Activated T-helper 2 cell treated with anti-CD3 and anti-CD28 coated beads, Interferon-gamma antibody, Interleukin-2, Interleukin-4, amounts not matched to agents 10 μg/mL and 5 μg/mL and 100 μg/mL, durations not matched to agents 14 hours and 24 hours and 36 hours (primary cell): ENCODE measurements at regions not wholly inside any gene's neighbourhood (a gene's known extent, or its start where the extent isn't known, plus 50 kb on each side); places are given as distances from the start of the nearest gene placed in this dataset.
A peak's percentile ranks its signal among the peaks of the same experiment; 100 is the strongest.

Experiments used
- DNase-seq: peaks from one replicate; pipeline ENCODE4 v3.0.0; 2021; ENCODE audit warnings: low spot score
- H3K27ac Mint-ChIP-seq: one replicate; pipeline ENCODE4 v1.8.0; 2021; ENCODE audit warnings: mixed read lengths
- H3K27me3 Mint-ChIP-seq: one replicate; pipeline ENCODE4 v1.8.0; 2021; ENCODE audit warnings: low read depth, mixed read lengths
- H3K36me3 Mint-ChIP-seq: one replicate; pipeline ENCODE4 v1.8.0; 2021; ENCODE audit warnings: low read depth, mixed read lengths
- H3K4me1 Mint-ChIP-seq: one replicate; pipeline ENCODE4 v1.8.0; 2021; ENCODE audit warnings: low read depth, mixed read lengths
- H3K4me3 Mint-ChIP-seq: one replicate; pipeline ENCODE4 v1.8.0; 2021; ENCODE audit warnings: low read depth, mild to moderate bottlenecking, moderate library complexity, mixed read lengths
- H3K9me3 Mint-ChIP-seq: one replicate; pipeline ENCODE4 v1.8.0; 2021; ENCODE audit warnings: mixed read lengths
- intact Hi-C: fragments of 100-400 bp; cut with micrococcal nuclease; formaldehyde crosslinking; loops from one replicate; pipeline ENCODE4 v1.15.1; 2023

GRCh38 chr1:96926176-96926575, 204.6 kb downstream of the PTBP2 start:
- intact Hi-C loops, result no loop called here
- DNase-seq, result no peak
- no peak overlapping the region for H3K4me3 Mint-ChIP-seq
- H3K27ac Mint-ChIP-seq, result no peak overlapping the region
- H3K9me3 Mint-ChIP-seq, result peaks cover 16% of the 10 kb centered on the region
- H3K4me1 Mint-ChIP-seq, result no peaks in the 10 kb centered on the region
- H3K27me3 Mint-ChIP-seq, result no peaks in the 10 kb centered on the region
- no peaks in the 10 kb centered on the region for H3K36me3 Mint-ChIP-seq

GRCh38 chr1:96927125-96927524, 205.5 kb downstream of the PTBP2 start:
- no peak overlapping the region for H3K4me3 Mint-ChIP-seq
- no peak for DNase-seq
- peaks cover 16% of the 10 kb centered on the region for H3K9me3 Mint-ChIP-seq
- H3K36me3 Mint-ChIP-seq, result no peaks in the 10 kb centered on the region
- no peaks in the 10 kb centered on the region for H3K27me3 Mint-ChIP-seq
- intact Hi-C loops, result no loop called here
- H3K4me1 Mint-ChIP-seq, result no peaks in the 10 kb centered on the region
- H3K27ac Mint-ChIP-seq, result no peak overlapping the region

GRCh38 chr1:96931136-96931535, 209.6 kb downstream of the PTBP2 start:
- H3K4me3 Mint-ChIP-seq, result no peak overlapping the region
- no peak for DNase-seq
- H3K36me3 Mint-ChIP-seq, result no peaks in the 10 kb centered on the region
- H3K9me3 Mint-ChIP-seq, result no peaks in the 10 kb centered on the region
- intact Hi-C loops, result no loop called here
- no peaks in the 10 kb centered on the region for H3K4me1 Mint-ChIP-seq
- H3K27me3 Mint-ChIP-seq, result no peaks in the 10 kb centered on the region
- H3K27ac Mint-ChIP-seq, result no peak overlapping the region

- Mint-ChIP-seq H3K27ac (no peak overlapping the region), H3K27me3 (no peaks in the 10 kb centered on the region)
- intact Hi-C loops, result no loop called here
Observed at GRCh38 chr1:96934282-96934681, 212.7 kb downstream of the PTBP2 start.

GRCh38 chr1:96944432-96945092, 223.0 kb downstream of the PTBP2 start:
- Mint-ChIP-seq H3K27me3 (no peaks in the 10 kb centered on the region), H3K4me3 (no peak overlapping the region), H3K4me1 (no peaks in the 10 kb centered on the region), H3K27ac (no peak overlapping the region), H3K9me3 (no peaks in the 10 kb centered on the region), H3K36me3 (no peaks in the 10 kb centered on the region)
- DNase-seq, result no peak
- intact Hi-C loops, result no loop called here

More at GRCh38 chr1:96934282-96934681, 212.7 kb downstream of the PTBP2 start:
- no peak overlapping the region for H3K4me3 Mint-ChIP-seq
- DNase-seq, result no peak
- H3K4me1 Mint-ChIP-seq, result no peaks in the 10 kb centered on the region
- H3K9me3 Mint-ChIP-seq, result no peaks in the 10 kb centered on the region
- no peaks in the 10 kb centered on the region for H3K36me3 Mint-ChIP-seq

- Mint-ChIP-seq H3K36me3 (no peaks in the 10 kb centered on the region), H3K4me1 (no peaks in the 10 kb centered on the region), H3K27me3 (no peaks in the 10 kb centered on the region), H3K27ac (no peak overlapping the region), H3K4me3 (no peak overlapping the region), H3K9me3 (no peaks in the 10 kb centered on the region)
- intact Hi-C loops, result no loop called here
- DNase-seq, result no peak
Observed at GRCh38 chr1:96945509-96946084, 224.0 kb downstream of the PTBP2 start.

GRCh38 chr1:96955307-96956012, 233.9 kb downstream of the PTBP2 start:
- Mint-ChIP-seq H3K36me3 (no peaks in the 10 kb centered on the region), H3K27ac (no peak overlapping the region), H3K4me1 (no peaks in the 10 kb centered on the region), H3K9me3 (no peaks in the 10 kb centered on the region), H3K4me3 (no peak overlapping the region), H3K27me3 (no peaks in the 10 kb centered on the region)
- intact Hi-C loops, result no loop called here
- DNase-seq, result no peak

GRCh38 chr1:96962216-96962615, 240.6 kb downstream of the PTBP2 start:
- DNase-seq, result no peak
- no peak overlapping the region for H3K4me3 Mint-ChIP-seq
- no peaks in the 10 kb centered on the region for H3K4me1 Mint-ChIP-seq
- intact Hi-C loops, result no loop called here
- no peaks in the 10 kb centered on the region for H3K9me3 Mint-ChIP-seq
- H3K27me3 Mint-ChIP-seq, result peaks cover 1% of the 10 kb centered on the region
- H3K36me3 Mint-ChIP-seq, result no peaks in the 10 kb centered on the region
- no peak overlapping the region for H3K27ac Mint-ChIP-seq

GRCh38 chr1:96962751-96963211, 241.2 kb downstream of the PTBP2 start:
- Mint-ChIP-seq H3K27me3 (peaks cover 3% of the 10 kb centered on the region), H3K9me3 (no peaks in the 10 kb centered on the region), H3K36me3 (no peaks in the 10 kb centered on the region), H3K4me3 (no peak overlapping the region), H3K27ac (no peak overlapping the region), H3K4me1 (no peaks in the 10 kb centered on the region)
- no peak for DNase-seq
- intact Hi-C loops, result no loop called here

- DNase-seq, result no peak
- Mint-ChIP-seq H3K27me3 (peaks cover 3% of the 10 kb centered on the region), H3K4me3 (no peak overlapping the region), H3K4me1 (no peaks in the 10 kb centered on the region), H3K27ac (no peak overlapping the region), H3K9me3 (no peaks in the 10 kb centered on the region), H3K36me3 (no peaks in the 10 kb centered on the region)
- intact Hi-C loops, result no loop called here
Observed at GRCh38 chr1:96964761-96965160, 243.2 kb downstream of the PTBP2 start.

- intact Hi-C loops, result loop anchor here (1.0 to 2.0 kb wide), 2 partner anchors 854 to 1085 kb away; no protein-coding TSS in a partner anchor
- no peaks in the 10 kb centered on the region for H3K4me1 Mint-ChIP-seq
- no peaks in the 10 kb centered on the region for H3K36me3 Mint-ChIP-seq
- H3K27me3 Mint-ChIP-seq, result peaks cover 4% of the 10 kb centered on the region
- H3K4me3 Mint-ChIP-seq, result no peak overlapping the region
- DNase-seq, result peak; percentile 52
- no peaks in the 10 kb centered on the region for H3K9me3 Mint-ChIP-seq
- no peak overlapping the region for H3K27ac Mint-ChIP-seq
Observed at GRCh38 chr1:96966536-96967138, 245.1 kb downstream of the PTBP2 start.

GRCh38 chr1:96967311-96967710, 245.7 kb downstream of the PTBP2 start:
- peaks cover 4% of the 10 kb centered on the region for H3K27me3 Mint-ChIP-seq
- intact Hi-C loops, result loop anchor here (2.0 kb wide), 1 partner anchor 853 kb away; no protein-coding TSS in a partner anchor

GRCh38 chr1:96968541-96968940, 247.0 kb downstream of the PTBP2 start:
- H3K4me1 Mint-ChIP-seq, result no peaks in the 10 kb centered on the region
- H3K27me3 Mint-ChIP-seq, result peaks cover 4% of the 10 kb centered on the region
- no peak for DNase-seq
- H3K27ac Mint-ChIP-seq, result no peak overlapping the region
- H3K9me3 Mint-ChIP-seq, result no peaks in the 10 kb centered on the region
- H3K36me3 Mint-ChIP-seq, result no peaks in the 10 kb centered on the region
- H3K4me3 Mint-ChIP-seq, result no peak overlapping the region
- intact Hi-C loops, result no loop called here

More at GRCh38 chr1:96967311-96967710, 245.7 kb downstream of the PTBP2 start:
- no peak overlapping the region for H3K27ac Mint-ChIP-seq
- no peak overlapping the region for H3K4me3 Mint-ChIP-seq
- no peaks in the 10 kb centered on the region for H3K9me3 Mint-ChIP-seq
- DNase-seq, result no peak
- no peaks in the 10 kb centered on the region for H3K4me1 Mint-ChIP-seq
- no peaks in the 10 kb centered on the region for H3K36me3 Mint-ChIP-seq
